ENCODE measurements at regions not wholly inside any gene's neighbourhood (a gene's known extent, or its start where the extent isn't known, plus 50 kb on each side); places are given as distances from the start of the nearest gene placed in this dataset.
"Not testable (repeated sequence)": the region's sequence is repeated elsewhere in the genome, so short reads cannot be mapped to it uniquely, and the experiment has no call there.

- Mint-ChIP-seq H3K9me3 (peaks cover 1% of the 10 kb centered on the region), H3K27ac (no peak overlapping the region), H3K4me3 (no peak overlapping the region), H3K4me1 (no peaks in the 10 kb centered on the region), H3K27me3 (no peaks in the 10 kb centered on the region), H3K36me3 (no peaks in the 10 kb centered on the region)
- DNase-seq: no peak
These were observed 562.6 kb upstream of the ANO3 start for GRCh38 chr11:25769287-25769686.

- H3K27ac Mint-ChIP-seq: no peak overlapping the region
These were observed 560.3 kb upstream of the ANO3 start for GRCh38 chr11:25771605-25772004.

DNA sequence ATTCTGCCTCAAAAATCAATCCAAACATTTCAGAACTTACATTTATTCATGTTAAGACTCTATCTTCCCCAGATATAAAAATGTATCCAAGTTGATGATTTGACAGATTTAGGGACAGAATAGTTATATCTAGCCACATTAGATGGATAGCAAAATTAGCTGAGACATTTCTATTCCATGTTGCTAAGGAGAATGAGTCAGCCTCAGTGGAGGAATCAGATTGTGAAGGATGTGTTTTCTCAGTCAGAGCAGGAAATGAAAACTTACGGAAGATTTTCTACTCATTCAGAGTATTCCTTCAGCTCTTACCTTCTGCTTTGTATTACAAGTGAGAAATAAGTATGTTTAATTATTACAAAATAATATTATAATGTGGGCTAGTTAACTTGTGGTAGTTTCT is 556.3 kb upstream of the ANO3 start:
- DNase-seq: no peak
- Mint-ChIP-seq H3K4me1 (no peaks in the 10 kb centered on the region), H3K27me3 (no peaks in the 10 kb centered on the region), H3K4me3 (no peak overlapping the region), H3K36me3 (no peaks in the 10 kb centered on the region), H3K27ac (no peak overlapping the region), H3K9me3 (no peaks in the 10 kb centered on the region)

More at GRCh38 chr11:25771605-25772004, 560.3 kb upstream of the ANO3 start:
- Mint-ChIP-seq H3K4me1 (no peaks in the 10 kb centered on the region), H3K4me3 (no peak overlapping the region), H3K9me3 (peaks cover 1% of the 10 kb centered on the region), H3K36me3 (no peaks in the 10 kb centered on the region), H3K27me3 (no peaks in the 10 kb centered on the region)
- no peak for DNase-seq

GRCh38 chr11:25776238-25776637 is 555.7 kb upstream of the ANO3 start:
- H3K27ac Mint-ChIP-seq: no peak overlapping the region
- DNase-seq: no peak
- no peak overlapping the region for H3K4me3 Mint-ChIP-seq
- H3K27me3 Mint-ChIP-seq: no peaks in the 10 kb centered on the region
- no peaks in the 10 kb centered on the region for H3K4me1 Mint-ChIP-seq
- no peaks in the 10 kb centered on the region for H3K9me3 Mint-ChIP-seq
- H3K36me3 Mint-ChIP-seq: no peaks in the 10 kb centered on the region

GRCh38 chr11:25777343-25777742 is 554.6 kb upstream of the ANO3 start:
- Mint-ChIP-seq H3K36me3 (no peaks in the 10 kb centered on the region), H3K9me3 (peaks cover 1% of the 10 kb centered on the region), H3K27ac (no peak overlapping the region), H3K27me3 (no peaks in the 10 kb centered on the region), H3K4me3 (no peak overlapping the region), H3K4me1 (no peaks in the 10 kb centered on the region)
- no peak for DNase-seq

DNA sequence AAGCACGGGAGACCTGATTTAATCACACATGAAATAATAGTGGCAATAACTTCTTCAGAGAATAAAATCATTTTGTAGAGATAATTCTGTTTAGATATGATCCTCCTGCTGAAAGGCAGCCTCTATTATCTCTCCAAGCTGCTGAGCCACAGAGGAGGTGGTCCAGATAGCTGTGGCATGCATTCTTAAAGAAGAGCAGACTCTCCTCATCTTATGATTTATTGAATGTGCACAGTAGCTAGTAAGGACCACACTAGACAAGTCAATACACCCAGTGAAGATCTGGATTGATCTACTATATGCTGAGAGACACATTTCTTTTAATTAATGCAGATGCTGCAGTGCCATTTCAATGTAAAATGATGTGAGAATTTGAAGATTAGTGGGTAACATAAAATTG is 552.9 kb upstream of the ANO3 start:
- Mint-ChIP-seq H3K27ac (no peak overlapping the region), H3K4me1 (no peaks in the 10 kb centered on the region), H3K36me3 (no peaks in the 10 kb centered on the region), H3K4me3 (no peak overlapping the region), H3K27me3 (no peaks in the 10 kb centered on the region), H3K9me3 (peaks cover 3% of the 10 kb centered on the region)
- no peak for DNase-seq

DNA sequence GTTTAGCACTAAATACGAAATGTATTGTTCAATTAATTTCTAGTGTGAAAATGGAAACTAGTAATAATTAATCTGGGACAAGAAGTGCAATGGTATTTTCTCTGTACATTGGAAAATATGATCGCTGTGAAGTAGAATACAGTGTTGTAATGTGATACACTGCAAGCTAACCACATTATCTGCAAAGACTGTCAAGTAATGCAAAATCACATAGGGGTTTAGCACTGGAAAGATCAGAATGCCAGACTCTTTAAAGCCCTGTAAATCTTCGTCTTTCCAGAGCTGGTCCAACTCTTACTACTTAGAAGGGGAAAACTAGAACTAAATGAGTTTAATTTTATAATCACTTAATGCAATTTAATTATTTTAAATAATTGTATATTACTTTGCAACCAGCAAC is 544.5 kb upstream of the ANO3 start:
- Mint-ChIP-seq H3K4me1 (no peaks in the 10 kb centered on the region), H3K36me3 (no peaks in the 10 kb centered on the region), H3K4me3 (no peak overlapping the region), H3K9me3 (peaks cover 2% of the 10 kb centered on the region), H3K27me3 (no peaks in the 10 kb centered on the region), H3K27ac (no peak overlapping the region)
- no peak for DNase-seq

DNA sequence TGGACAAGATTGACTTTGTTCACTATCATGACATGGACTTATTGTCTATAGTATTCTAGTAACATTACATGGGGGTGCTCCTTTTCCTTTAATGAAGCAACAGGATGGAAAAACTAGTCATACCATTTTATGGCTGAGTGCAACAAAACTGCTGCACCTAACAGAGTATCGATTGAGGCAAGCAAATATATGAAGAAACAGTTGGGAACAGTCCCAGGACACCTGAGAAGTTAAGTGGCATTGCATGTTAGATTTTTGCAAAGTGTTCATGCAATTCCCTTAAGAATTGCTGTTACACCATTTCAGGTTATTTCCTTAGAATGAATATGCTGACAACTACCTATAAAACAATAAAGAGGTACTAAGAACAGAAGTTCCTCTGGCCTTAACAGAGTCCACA is 541.5 kb upstream of the ANO3 start:
- no peak overlapping the region for H3K27ac Mint-ChIP-seq
- H3K4me3 Mint-ChIP-seq: no peak overlapping the region
- H3K27me3 Mint-ChIP-seq: no peaks in the 10 kb centered on the region
- H3K36me3 Mint-ChIP-seq: no peaks in the 10 kb centered on the region
- H3K9me3 Mint-ChIP-seq: no peaks in the 10 kb centered on the region
- H3K4me1 Mint-ChIP-seq: no peaks in the 10 kb centered on the region
- DNase-seq: no peak

- no peaks in the 10 kb centered on the region for H3K9me3 Mint-ChIP-seq
- H3K36me3 Mint-ChIP-seq: no peaks in the 10 kb centered on the region
- H3K4me3 Mint-ChIP-seq: no peak overlapping the region
- H3K4me1 Mint-ChIP-seq: no peaks in the 10 kb centered on the region
- H3K27ac Mint-ChIP-seq: no peak overlapping the region
- DNase-seq: no peak
- H3K27me3 Mint-ChIP-seq: no peaks in the 10 kb centered on the region
These were observed 538.3 kb upstream of the ANO3 start for GRCh38 chr11:25793637-25794036.

GRCh38 chr11:25794804-25795203 is 537.1 kb upstream of the ANO3 start:
- H3K4me1 Mint-ChIP-seq: no peaks in the 10 kb centered on the region
- H3K9me3 Mint-ChIP-seq: no peaks in the 10 kb centered on the region
- H3K27ac Mint-ChIP-seq: no peak overlapping the region
- no peaks in the 10 kb centered on the region for H3K27me3 Mint-ChIP-seq
- DNase-seq: no peak
- H3K4me3 Mint-ChIP-seq: no peak overlapping the region
- H3K36me3 Mint-ChIP-seq: no peaks in the 10 kb centered on the region

- Mint-ChIP-seq H3K27ac (no peak overlapping the region), H3K36me3 (no peaks in the 10 kb centered on the region), H3K9me3 (peaks cover 4% of the 10 kb centered on the region), H3K4me3 (no peak overlapping the region), H3K4me1 (no peaks in the 10 kb centered on the region), H3K27me3 (no peaks in the 10 kb centered on the region)
- no peak for DNase-seq
These were observed 515.5 kb upstream of the ANO3 start for GRCh38 chr11:25816411-25816810.

DNA sequence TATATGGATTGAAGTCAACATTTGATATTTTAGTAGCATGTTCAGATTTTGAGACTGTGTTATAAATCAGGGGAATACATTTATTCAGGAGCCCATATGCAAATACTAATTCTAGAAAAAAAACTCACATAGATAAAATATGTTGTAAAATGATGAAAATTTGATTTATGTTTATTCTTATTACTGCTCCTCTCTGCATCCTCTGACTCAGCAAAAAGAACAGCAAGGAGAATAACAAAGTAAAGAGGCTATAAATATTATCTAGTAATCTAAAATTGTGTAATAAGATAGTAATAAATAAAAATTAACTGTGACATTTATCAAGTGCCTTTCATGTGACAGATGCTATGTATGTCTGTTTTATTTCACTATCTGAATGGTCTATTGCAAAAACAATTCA is 507.2 kb upstream of the ANO3 start:
- H3K4me1 Mint-ChIP-seq: no peaks in the 10 kb centered on the region
- H3K27ac Mint-ChIP-seq: no peak overlapping the region
- peaks cover 5% of the 10 kb centered on the region for H3K9me3 Mint-ChIP-seq
- no peak overlapping the region for H3K4me3 Mint-ChIP-seq
- no peaks in the 10 kb centered on the region for H3K36me3 Mint-ChIP-seq
- no peaks in the 10 kb centered on the region for H3K27me3 Mint-ChIP-seq
- no peak for DNase-seq

GRCh38 chr11:25831485-25831884 is 500.4 kb upstream of the ANO3 start:
- not testable (repeated sequence) for H3K27me3 Mint-ChIP-seq, H3K4me3 Mint-ChIP-seq, H3K27ac Mint-ChIP-seq, H3K36me3 Mint-ChIP-seq, H3K9me3 Mint-ChIP-seq, DNase-seq, H3K4me1 Mint-ChIP-seq

DNA sequence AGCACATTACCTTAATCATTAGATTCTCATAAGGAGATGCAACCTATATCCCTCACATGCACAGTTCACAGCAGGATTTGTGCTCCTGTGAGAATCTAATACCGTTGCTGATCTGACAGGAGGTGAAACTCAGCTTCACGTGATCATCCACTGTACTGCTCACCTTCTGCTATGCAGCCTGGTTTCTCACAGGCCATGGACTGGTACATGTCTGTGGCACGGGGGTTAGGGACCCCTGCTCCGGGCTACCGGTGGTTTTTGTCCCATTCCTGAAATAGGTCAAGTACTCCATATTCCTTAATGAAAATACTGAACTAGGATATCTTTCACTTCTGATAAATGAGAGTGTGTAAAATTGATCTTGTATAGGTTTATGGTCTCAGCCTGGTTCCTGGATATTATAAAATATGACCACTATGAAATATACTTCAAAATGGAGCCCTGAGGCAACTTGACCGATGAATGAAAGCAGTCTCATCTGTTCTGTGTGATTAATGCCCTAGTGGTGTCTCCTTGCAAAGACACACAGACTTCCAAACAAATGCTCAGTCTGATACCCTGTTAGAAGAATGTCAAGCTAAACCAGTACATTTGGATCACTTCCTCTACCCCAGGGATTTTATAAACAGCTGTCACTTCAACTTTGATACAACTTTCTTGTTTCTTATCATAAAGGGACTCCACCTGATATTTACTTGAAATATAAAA is 492.9 kb upstream of the ANO3 start:
- Mint-ChIP-seq H3K4me1 (no peaks in the 10 kb centered on the region), H3K36me3 (no peaks in the 10 kb centered on the region), H3K4me3 (no peak overlapping the region), H3K27ac (no peak overlapping the region), H3K9me3 (no peaks in the 10 kb centered on the region), H3K27me3 (no peaks in the 10 kb centered on the region)
- no peak for DNase-seq

DNA sequence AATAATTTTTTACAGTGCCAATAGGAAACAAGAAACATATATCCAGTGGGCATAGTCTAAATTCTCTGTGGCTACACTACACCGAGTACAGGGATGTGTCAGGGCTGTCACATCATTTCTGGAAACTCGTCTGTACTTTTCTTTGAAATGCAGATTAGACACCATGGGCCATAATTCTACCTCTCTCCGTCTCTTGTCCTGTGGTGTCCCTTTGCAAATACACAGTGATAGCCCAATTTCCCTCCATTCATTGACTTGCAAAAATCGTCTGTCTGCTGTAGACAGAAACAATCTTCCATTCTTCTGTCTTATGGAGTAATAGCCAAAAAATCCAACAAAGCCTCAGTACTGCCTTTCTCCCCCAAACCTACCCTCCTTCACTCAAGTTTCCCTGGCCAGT is 487.1 kb upstream of the ANO3 start:
- no peaks in the 10 kb centered on the region for H3K36me3 Mint-ChIP-seq
- no peaks in the 10 kb centered on the region for H3K27me3 Mint-ChIP-seq
- H3K4me1 Mint-ChIP-seq: no peaks in the 10 kb centered on the region
- peaks cover 9% of the 10 kb centered on the region for H3K9me3 Mint-ChIP-seq
- no peak overlapping the region for H3K27ac Mint-ChIP-seq
- no peak for DNase-seq
- no peak overlapping the region for H3K4me3 Mint-ChIP-seq

GRCh38 chr11:25855916-25856315 is 476.0 kb upstream of the ANO3 start:
- no peak overlapping the region for H3K4me3 Mint-ChIP-seq
- H3K27me3 Mint-ChIP-seq: no peaks in the 10 kb centered on the region

More at GRCh38 chr11:25855916-25856315, 476.0 kb upstream of the ANO3 start:
- Mint-ChIP-seq H3K9me3 (peaks cover 5% of the 10 kb centered on the region), H3K4me1 (no peaks in the 10 kb centered on the region), H3K27ac (no peak overlapping the region), H3K36me3 (no peaks in the 10 kb centered on the region)
- DNase-seq: no peak
